ENCODE measurements at regions not wholly inside any gene's neighbourhood (a gene's known extent, or its start where the extent isn't known, plus 50 kb on each side); places are given as distances from the start of the nearest gene placed in this dataset.

DNA sequence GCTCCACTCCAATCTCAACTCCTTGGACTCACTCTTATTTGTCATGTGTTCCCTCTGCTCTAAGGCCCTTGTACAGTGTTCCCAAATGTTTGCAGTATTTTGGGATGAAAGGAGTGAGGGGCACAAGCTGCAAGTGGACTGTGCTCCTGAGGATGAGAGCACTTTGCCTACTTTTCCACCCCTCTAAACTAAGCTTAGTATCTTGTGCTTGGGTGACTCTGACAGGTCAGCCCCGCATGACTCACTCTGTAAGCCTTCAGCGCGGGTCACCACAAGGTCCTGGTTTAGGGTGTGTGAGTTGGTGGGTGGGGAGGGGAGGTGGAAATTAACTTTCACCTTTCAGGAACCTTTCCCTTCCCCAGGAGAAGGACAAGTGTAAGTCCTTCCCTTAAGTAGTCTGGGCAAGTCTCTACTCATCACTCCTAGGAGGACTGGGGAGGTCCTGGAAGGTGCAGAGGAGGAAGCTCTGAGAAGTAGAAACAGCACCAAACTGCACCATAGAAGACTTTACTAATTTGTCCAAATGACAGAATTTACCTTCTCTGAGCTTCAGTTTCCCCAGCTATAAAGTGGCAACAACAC is 68.8 kb upstream of the EPB41L1 start:
- Histone ChIP-seq H3K23ac (ENCODE audit: insufficient read length) (no peak overlapping the region), H3K56ac (replicated peaks; ENCODE audit: insufficient read length, low read depth, low read length) (no peak overlapping the region), H3K9ac (replicated peaks in 1 of 4; ENCODE audit: extremely low read depth in 1 of 4, low read depth in 3 of 4, low read length in 3 of 4) (no peak overlapping the region), H3K4me1 (replicated peaks in 1 of 4; ENCODE audit: control insufficient read depth in 3 of 4, insufficient read depth in 4 of 4, low read length in 3 of 4) (peaks cover 0 to 4% (median 0%) of the 10 kb centered on the region in 4 experiments; a peak in 2 of 7 replicates), H2BK20ac (ENCODE audit: low read length) (no peak overlapping the region), H2BK5ac (ENCODE audit: low read depth, low read length) (no peak overlapping the region), H3K4me2 (ENCODE audit: insufficient read depth in 1 of 2, low read depth in 2 of 2, low read length in 2 of 2) (no peak overlapping the region), H3K14ac (ENCODE audit: insufficient read length) (no peak overlapping the region), H3K27me3 (replicated peaks in 1 of 4; ENCODE audit: control insufficient read depth in 3 of 4, extremely low read depth in 1 of 4, insufficient read depth in 3 of 4, low read length in 3 of 4) (no peaks in the 10 kb centered on the region), H2BK12ac (ENCODE audit: low read depth, low read length) (no peak overlapping the region), H2AK5ac (ENCODE audit: low read depth, low read length) (no peak overlapping the region), H2BK120ac (replicated peaks; ENCODE audit: low read depth, low read length) (no peak overlapping the region), H3K27ac (ENCODE audit: low read depth, low read length) (no peak overlapping the region), H3K18ac (ENCODE audit: extremely low read depth, low read length) (no peak overlapping the region), H2AFZ (ENCODE audit: low read length) (no peak overlapping the region), H3K4me3 (ENCODE audit: extremely low read depth in 1 of 4, insufficient read depth in 2 of 4, low read depth in 3 of 4, low read length in 4 of 4) (no peak overlapping the region), H3K36me3 (ENCODE audit: control insufficient read depth in 2 of 4, insufficient read depth in 4 of 4, low read length in 3 of 4) (no peaks in the 10 kb centered on the region), H3K9me3 (ENCODE audit: insufficient read depth in 2 of 2, low read depth in 1 of 2, low read length in 1 of 2) (0 out of 4 replicates have a peak, but pooled peaks cover 0 to 3% of the 10 kb centered on the region in 2 experiments), H3K79me2 (ENCODE audit: control insufficient read depth in 1 of 2, insufficient read depth in 2 of 2, low read length in 2 of 2) (no peaks in the 10 kb centered on the region), H3K79me1 (ENCODE audit: low read depth, low read length) (no peaks in the 10 kb centered on the region), H2BK15ac (ENCODE audit: low read length) (no peak overlapping the region), H3K4ac (replicated peaks; ENCODE audit: insufficient read length, low read depth, low read length) (no peak overlapping the region), H4K8ac (ENCODE audit: extremely low read depth, insufficient read depth, low read length) (no peak overlapping the region), H3K23me2 (ENCODE audit: low read depth, low read length) (no peaks in the 10 kb centered on the region), H4K91ac (replicated peaks; ENCODE audit: insufficient read length, low read length) (no peak overlapping the region), H4K5ac (ENCODE audit: insufficient read length, low read depth, low read length) (no peak overlapping the region), H4K20me1 (replicated peaks in 1 of 2; ENCODE audit: control insufficient read depth in 1 of 2, insufficient read depth in 2 of 2, low read length in 2 of 2) (no peaks in the 10 kb centered on the region)
- DNase-seq (ENCODE audit: low read depth in 1 of 2, low spot score in 2 of 2) (no peak), FAIRE-seq (no peak)
- POLR2A ChIA-PET (ENCODE audit: partially characterized antibody) = interaction anchor here (0.7 to 1.1 kb wide), 4 partner anchors 12 to 344 kb away, joined by 3 read pairs; partner anchors contain the start of gene RBM39
- WGBS, 2 experiments (ENCODE audit: extremely low coverage in 1 of 2, insufficient coverage in 1 of 2, insufficient read length in 1 of 2, insufficient replicate concordance in 2 of 2, low coverage in 1 of 2, low lambda C conversion rate in 2 of 2, missing lambda C conversion rate in 1 of 2) = 72% methylated on average over 3 of the region's 3 CpGs; no CpG with 5 or more reads in 1 of the 2 experiments
- CTCF ChIA-PET (ENCODE audit: partially characterized antibody) = interaction anchor here (0.7 to 2.0 kb wide), 6 partner anchors 12 to 482 kb away, joined by 3 to 9 read pairs (median 3); no protein-coding TSS in a partner anchor
- no peak for TF ChIP-seq NRF1 (IDR thresholded peaks at IDR 0.05; ENCODE audit: low read depth, low read length)
- TF ChIP-seq TBP (IDR thresholded peaks at IDR 0.05; ENCODE audit: low read depth, low read length) = no peak
- TF ChIP-seq SP1 (IDR thresholded peaks at IDR 0.05; ENCODE audit: low read depth, low read length) = no peak
- TF ChIP-seq POLR2AphosphoS5 (IDR thresholded peaks at IDR 0.05; ENCODE audit: low read depth, low read length) = no peak
- no peak for TF ChIP-seq EP300 (IDR thresholded peaks at IDR 0.05; ENCODE audit: borderline replicate concordance in 1 of 2, low read depth in 2 of 2, low read length in 2 of 2)
- TF ChIP-seq CBX5 (IDR thresholded peaks at IDR 0.05; ENCODE audit: low read depth, low read length) = no peak
- TF ChIP-seq BCL11A (IDR thresholded peaks at IDR 0.05; ENCODE audit: low read depth in 2 of 2, low read length in 2 of 2) = no peak
- no peak for TF ChIP-seq HDAC6 (IDR thresholded peaks at IDR 0.05; ENCODE audit: low read depth, low read length)
- TF ChIP-seq SP2 (IDR thresholded peaks at IDR 0.05; ENCODE audit: low read length) = no peak
- TF ChIP-seq CHD1 (IDR thresholded peaks at IDR 0.05; ENCODE audit: low read depth, low read length) = no peak
